HEK293 (cell line): ENCODE measurements at regions not wholly inside any gene's neighbourhood (a gene's known extent, or its start where the extent isn't known, plus 50 kb on each side); places are given as distances from the start of the nearest gene placed in this dataset.

Experiments used
- PRDM4 ChIP-seq: fragments of 450-650 bp; formaldehyde crosslinking; IDR thresholded peaks from 2 replicates; pipeline ENCODE4 v1.5.1; 2017; ENCODE audit warnings: missing biosample characterization, missing genetic modification characterization
- SP2 ChIP-seq: fragments of 450-650 bp; formaldehyde crosslinking; IDR thresholded peaks from 2 replicates; pipeline ENCODE4 v1.5.1; 2016; ENCODE audit warnings: missing biosample characterization, missing genetic modification characterization
- ZNF624 ChIP-seq: fragments of 450-650 bp; formaldehyde crosslinking; IDR thresholded peaks from 2 replicates; pipeline ENCODE4 v1.5.1; 2017; ENCODE audit warnings: missing biosample characterization, missing genetic modification characterization
- ZNF664 ChIP-seq: fragments of 450-650 bp; formaldehyde crosslinking; IDR thresholded peaks from 2 replicates; pipeline ENCODE4 v1.5.1; 2016; ENCODE audit warnings: missing biosample characterization, missing genetic modification characterization
- ZNF747 ChIP-seq: fragments of 450-650 bp; formaldehyde crosslinking; IDR thresholded peaks from 2 replicates; pipeline ENCODE4 v1.5.1; 2016; ENCODE audit warnings: missing biosample characterization, missing genetic modification characterization
- TF ChIP-seq, protein P1 (sequence below): fragments of 450-650 bp; formaldehyde crosslinking; IDR thresholded peaks from 2 replicates; pipeline ENCODE4 v1.5.1; 2016; ENCODE audit warnings: missing biosample characterization, missing genetic modification characterization

- no peak for TF ChIP-seq SP2 (tag by site-specific recombination)
- TF ChIP-seq PRDM4 (tag by site-specific recombination) = no peak
- TF ChIP-seq, protein P1, sequence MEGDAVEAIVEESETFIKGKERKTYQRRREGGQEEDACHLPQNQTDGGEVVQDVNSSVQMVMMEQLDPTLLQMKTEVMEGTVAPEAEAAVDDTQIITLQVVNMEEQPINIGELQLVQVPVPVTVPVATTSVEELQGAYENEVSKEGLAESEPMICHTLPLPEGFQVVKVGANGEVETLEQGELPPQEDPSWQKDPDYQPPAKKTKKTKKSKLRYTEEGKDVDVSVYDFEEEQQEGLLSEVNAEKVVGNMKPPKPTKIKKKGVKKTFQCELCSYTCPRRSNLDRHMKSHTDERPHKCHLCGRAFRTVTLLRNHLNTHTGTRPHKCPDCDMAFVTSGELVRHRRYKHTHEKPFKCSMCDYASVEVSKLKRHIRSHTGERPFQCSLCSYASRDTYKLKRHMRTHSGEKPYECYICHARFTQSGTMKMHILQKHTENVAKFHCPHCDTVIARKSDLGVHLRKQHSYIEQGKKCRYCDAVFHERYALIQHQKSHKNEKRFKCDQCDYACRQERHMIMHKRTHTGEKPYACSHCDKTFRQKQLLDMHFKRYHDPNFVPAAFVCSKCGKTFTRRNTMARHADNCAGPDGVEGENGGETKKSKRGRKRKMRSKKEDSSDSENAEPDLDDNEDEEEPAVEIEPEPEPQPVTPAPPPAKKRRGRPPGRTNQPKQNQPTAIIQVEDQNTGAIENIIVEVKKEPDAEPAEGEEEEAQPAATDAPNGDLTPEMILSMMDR (tag by site-specific recombination) = no peak
- TF ChIP-seq ZNF747 (tag by site-specific recombination) = no peak
- no peak for TF ChIP-seq ZNF664 (tag by site-specific recombination)
- TF ChIP-seq ZNF624 (tag by site-specific recombination) = no peak
These were observed 102.2 kb upstream of the GJB6 start for GRCh38 chr13:20334309-20334708.
